ENCODE measurements at regions not wholly inside any gene's neighbourhood (a gene's known extent, or its start where the extent isn't known, plus 50 kb on each side); places are given as distances from the start of the nearest gene placed in this dataset.
A peak's percentile ranks its signal among the peaks of the same experiment; 100 is the strongest.

GRCh38 chr15:99474909-99475753 is 90.7 kb upstream of the MEF2A start:
- DNase-seq = peak in 1 of 5 donors; percentile 63
- H3K27me3 ChIP-seq = no peaks in the 10 kb centered on the region
- H3K4me3 ChIP-seq = no peak overlapping the region
- intact Hi-C loops (cut with DNase I) = no loop called here
- H3K9me3 ChIP-seq = no peaks in the 10 kb centered on the region
- no peak overlapping the region for H3K27ac ChIP-seq
- TF ChIP-seq CTCF (IDR thresholded peaks at IDR 0.05) (no peak), POLR2A (IDR thresholded peaks at IDR 0.05) (no peak), EP300 (IDR thresholded peaks at IDR 0.05) (no peak)
- WGBS, 3 donors = 66 to 85% (median 72%) methylated on average over 22 to 25 of the region's 25 CpGs
- H3K4me1 ChIP-seq (ENCODE audit: insufficient read depth) = peaks cover 3% of the 10 kb centered on the region
- H3K36me3 ChIP-seq = no peaks in the 10 kb centered on the region

GRCh38 chr15:99475754-99476412 is 89.9 kb upstream of the MEF2A start:
- Histone ChIP-seq H3K9me3 (no peaks in the 10 kb centered on the region), H3K27ac (no peak overlapping the region), H3K36me3 (no peaks in the 10 kb centered on the region), H3K27me3 (no peaks in the 10 kb centered on the region), H3K4me1 (ENCODE audit: insufficient read depth) (peaks cover 3% of the 10 kb centered on the region), H3K4me3 (no peak overlapping the region)
- no peak for TF ChIP-seq CTCF (IDR thresholded peaks at IDR 0.05)
- no peak for TF ChIP-seq EP300 (IDR thresholded peaks at IDR 0.05)
- TF ChIP-seq POLR2A (IDR thresholded peaks at IDR 0.05) = no peak
- DNase-seq = no peak
- WGBS, 3 donors = 95 to 96% (median 96%) methylated on average over 14 of the region's 14 CpGs
- intact Hi-C loops (cut with DNase I) = no loop called here

- H3K27me3 ChIP-seq = no peaks in the 10 kb centered on the region
- no peak overlapping the region for H3K27ac ChIP-seq
- TF ChIP-seq CTCF (IDR thresholded peaks at IDR 0.05) (no peak), EP300 (IDR thresholded peaks at IDR 0.05) (no peak)
- no peak overlapping the region for H3K4me3 ChIP-seq
- no peaks in the 10 kb centered on the region for H3K36me3 ChIP-seq
- intact Hi-C loops (cut with DNase I) = no loop called here
- peaks cover 3% of the 10 kb centered on the region for H3K4me1 ChIP-seq (ENCODE audit: insufficient read depth)
- no peaks in the 10 kb centered on the region for H3K9me3 ChIP-seq
- no peak for DNase-seq
- WGBS, 3 donors = 57 to 77% (median 72%) methylated on average over 26 of the region's 26 CpGs
Measured at GRCh38 chr15:99476413-99477222, 89.2 kb upstream of the MEF2A start.

- Histone ChIP-seq H3K27me3 (no peaks in the 10 kb centered on the region), H3K9me3 (no peaks in the 10 kb centered on the region), H3K4me3 (no peak overlapping the region), H3K4me1 (ENCODE audit: insufficient read depth) (no peaks in the 10 kb centered on the region), H3K27ac (no peak overlapping the region), H3K36me3 (no peaks in the 10 kb centered on the region)
- DNase-seq = no peak
- TF ChIP-seq POLR2A (IDR thresholded peaks at IDR 0.05) = no peak
- TF ChIP-seq EP300 (IDR thresholded peaks at IDR 0.05) = no peak
- TF ChIP-seq CTCF (IDR thresholded peaks at IDR 0.05) = no peak
- intact Hi-C loops (cut with DNase I) = no loop called here
- 91 to 95% (median 93%) methylated on average over 12 of the region's 12 CpGs for WGBS, 3 donors
Measured at GRCh38 chr15:99477791-99478471, 87.9 kb upstream of the MEF2A start.

Data from ovary (tissue), 7 donors.